GM18502 (cell line): ENCODE measurements at regions not wholly inside any gene's neighbourhood (a gene's known extent, or its start where the extent isn't known, plus 50 kb on each side); places are given as distances from the start of the nearest gene placed in this dataset.

ENCODE experiments used
- ATAC-seq: cut with Tn5 transposase; IDR thresholded peaks from one replicate; pipeline ENCODE4 v1.9.1; 2021; ENCODE audit warnings: mild to moderate bottlenecking; ENCODE audit not compliant: unreplicated experiment, poor library complexity

DNA sequence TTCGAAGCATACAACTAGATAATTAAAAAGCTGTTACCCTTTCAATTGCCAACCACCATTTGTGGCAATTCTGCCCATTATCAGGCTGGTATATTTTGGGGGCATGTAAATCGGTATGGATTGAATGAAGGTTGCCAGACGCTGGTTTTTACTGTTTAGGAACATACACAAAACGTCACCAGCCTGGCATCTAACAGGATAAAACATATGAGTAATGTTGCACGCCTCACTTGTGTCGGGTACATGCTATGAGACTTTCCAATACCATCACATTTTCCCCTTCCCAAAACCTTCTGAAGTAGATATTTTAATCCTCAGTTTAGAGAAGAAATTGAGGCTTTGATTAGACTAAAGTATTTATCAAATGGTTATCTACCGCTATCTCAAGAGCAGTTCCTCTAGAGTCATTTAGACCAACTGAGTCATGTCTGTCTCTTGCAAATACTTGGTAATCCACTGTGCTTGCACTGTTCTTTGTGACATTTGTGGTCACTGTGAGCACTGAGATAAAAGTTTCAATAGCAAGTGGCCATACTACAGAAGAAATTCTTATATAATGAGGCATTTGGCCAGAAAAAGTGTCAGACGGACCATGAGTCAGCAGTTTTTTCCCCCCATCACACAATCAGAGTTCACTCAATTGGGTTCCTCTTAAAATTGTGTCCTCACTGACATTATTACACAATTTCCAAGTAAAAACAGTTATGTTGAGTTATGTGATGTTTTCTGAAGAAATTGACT lies 498.7 kb downstream of the NXPH1 start:
- no peak for ATAC-seq

DNA sequence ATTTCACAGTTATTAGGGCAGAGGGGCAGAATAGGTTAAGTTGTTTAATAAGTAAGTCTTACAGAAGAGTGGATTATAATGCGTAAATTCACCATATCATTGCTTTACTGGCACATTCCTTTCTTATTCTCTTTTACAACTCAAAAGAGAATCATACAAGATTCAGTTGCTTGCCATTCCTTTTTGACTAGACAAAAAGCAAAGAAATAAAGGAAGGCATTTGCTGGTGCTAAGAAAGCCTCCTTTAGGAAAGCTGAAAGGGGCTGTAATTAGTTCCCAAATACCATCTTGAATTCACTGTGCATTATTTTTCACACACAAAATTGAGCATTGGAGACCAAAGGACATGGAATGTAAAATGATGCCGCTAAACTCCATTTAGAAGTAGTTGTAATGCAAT lies 499.3 kb downstream of the NXPH1 start:
- ATAC-seq = no peak

DNA sequence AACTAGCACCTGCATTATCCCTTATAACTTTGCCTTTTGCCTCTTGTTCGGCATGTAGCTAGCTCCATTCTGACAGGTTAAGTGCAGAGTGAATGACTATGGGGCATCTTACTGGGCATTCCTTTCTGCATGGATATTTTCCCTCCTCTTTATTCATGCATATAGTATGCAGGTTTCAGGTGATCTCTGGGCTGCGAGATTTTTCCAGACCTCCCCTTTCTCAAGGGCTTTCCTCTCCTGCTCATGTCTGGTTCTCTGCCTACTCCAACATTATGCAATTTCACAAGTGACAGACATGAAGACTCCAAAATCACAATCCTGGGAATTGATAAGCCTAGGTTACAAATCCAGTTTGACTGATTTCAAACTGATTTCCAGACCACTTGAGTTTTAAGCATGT lies 503.8 kb downstream of the NXPH1 start:
- ATAC-seq = no peak

DNA sequence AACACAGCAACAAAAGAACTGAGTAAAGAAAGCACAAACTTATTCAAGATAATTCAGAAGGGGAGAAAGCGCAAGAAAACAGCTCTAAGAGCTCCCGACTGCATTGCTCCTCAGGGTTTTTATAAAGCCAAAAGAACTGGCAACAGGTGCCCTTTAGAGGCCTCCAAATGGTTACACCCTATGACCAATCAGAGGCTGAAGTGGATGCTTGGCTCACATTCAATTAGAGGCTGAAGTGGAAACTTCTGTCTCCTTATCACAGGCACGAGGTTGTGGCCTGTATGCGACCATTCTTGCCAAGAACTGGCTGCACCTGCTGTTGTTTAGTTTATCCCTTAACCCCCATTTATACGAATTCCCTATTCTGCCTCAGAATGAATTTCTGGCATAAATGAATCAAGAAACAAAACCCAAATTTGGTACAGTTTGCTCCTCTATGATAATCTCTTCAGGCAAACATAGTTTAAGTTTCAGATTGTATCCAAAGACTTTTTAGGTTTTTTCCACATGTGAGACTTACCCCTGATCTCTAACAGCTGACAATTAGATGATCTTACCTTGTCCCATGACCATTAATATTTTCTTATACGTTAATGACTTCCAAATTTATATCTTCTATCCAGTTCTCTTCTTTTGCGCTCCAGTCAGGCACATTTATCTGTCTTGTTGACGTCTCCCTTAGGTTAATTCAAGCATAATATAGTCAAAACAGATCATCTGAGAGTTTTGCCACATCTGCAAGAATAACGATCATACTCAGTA lies 504.8 kb downstream of the NXPH1 start:
- ATAC-seq = no peak

DNA sequence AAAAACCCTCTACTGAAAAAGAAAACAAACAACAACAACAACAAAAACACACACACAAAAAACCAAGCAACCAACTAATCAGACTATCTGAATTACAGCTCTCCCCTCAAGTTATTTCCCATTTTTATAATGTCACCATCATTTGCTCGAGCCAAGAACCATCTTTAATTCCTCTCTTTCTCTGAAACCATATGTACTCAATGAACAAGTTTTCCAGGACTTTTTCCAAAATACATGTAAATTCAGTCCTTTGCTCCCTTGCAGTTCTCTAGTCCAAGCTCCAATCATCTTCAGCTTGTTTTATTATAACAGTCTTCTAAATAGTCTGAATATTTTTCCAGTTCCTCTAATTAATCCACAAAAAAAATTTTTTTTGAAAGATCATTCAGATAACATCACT lies 506.0 kb downstream of the NXPH1 start:
- no peak for ATAC-seq

DNA sequence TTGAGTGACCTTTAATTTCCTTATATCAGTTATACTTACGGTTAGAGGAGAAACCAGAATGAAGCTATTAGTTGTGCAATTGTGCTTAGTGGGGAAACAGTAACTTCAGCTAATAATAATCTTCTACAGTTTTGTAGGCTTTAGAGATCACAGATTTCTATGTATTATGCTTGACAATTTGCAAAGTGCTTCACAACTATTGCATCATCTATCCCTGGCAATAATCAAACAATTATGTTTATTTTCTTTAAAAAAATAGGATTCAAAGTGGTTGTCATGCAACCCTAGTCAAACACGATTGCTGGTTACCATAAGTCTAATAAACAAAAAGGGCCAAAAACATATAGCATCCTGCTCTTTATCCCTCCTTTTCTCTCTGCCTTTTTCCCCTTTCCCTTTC lies 530.3 kb downstream of the NXPH1 start:
- no peak for ATAC-seq

DNA sequence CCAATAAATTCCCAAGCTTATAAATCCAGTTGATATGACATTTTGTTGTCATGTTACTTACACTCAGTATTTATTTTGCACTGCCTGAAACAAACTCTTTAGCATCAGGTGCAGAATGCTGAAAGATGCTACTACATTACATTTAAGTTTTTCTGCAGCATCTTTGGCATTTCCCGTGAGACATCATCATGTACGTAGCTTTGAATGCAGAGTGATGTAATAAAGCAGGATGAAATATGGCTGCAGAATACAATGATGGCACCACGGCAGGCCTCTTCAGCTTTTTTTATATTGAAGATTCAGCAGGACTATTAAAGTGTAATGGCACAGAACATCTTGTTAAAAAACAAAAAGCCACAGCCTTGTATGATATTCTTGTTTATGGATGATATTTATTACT lies 531.8 kb downstream of the NXPH1 start:
- no peak for ATAC-seq

DNA sequence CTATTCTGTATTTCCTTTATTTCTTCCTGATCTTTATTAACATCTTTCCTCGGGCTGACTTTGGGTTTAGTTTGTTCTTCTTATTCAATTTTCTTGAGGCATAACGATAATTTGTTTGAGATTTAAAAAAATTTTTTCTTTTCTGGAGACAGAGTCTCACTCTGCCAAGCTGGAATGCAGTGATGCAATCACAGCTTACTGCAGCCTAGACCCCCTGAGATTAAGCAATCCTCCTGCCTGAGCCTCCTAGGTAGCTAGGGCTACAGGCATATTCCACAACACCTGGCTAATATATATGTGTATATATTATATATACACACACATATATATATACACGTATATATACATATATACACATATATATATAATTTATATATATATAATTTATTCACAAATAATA lies 540.2 kb downstream of the NXPH1 start:
- ATAC-seq = no peak

DNA sequence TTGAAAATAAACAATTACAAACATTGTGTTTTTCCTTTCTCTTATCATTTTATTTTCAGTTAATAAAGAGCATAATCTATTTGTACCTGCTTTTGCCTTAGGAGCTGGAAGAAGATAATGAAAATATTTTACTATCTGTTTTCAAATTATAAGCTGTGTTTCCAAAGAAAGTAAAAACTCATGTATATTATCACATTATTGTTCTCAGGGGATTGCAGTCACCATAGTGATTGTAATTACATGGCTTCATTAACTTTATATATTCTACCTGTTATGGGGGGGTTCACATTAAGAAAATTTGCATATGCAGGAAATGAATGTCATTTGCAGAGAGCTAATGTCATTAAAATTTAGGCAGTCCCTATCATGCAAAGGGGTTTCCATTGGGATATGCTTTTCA lies 542.3 kb downstream of the NXPH1 start:
- ATAC-seq = no peak

DNA sequence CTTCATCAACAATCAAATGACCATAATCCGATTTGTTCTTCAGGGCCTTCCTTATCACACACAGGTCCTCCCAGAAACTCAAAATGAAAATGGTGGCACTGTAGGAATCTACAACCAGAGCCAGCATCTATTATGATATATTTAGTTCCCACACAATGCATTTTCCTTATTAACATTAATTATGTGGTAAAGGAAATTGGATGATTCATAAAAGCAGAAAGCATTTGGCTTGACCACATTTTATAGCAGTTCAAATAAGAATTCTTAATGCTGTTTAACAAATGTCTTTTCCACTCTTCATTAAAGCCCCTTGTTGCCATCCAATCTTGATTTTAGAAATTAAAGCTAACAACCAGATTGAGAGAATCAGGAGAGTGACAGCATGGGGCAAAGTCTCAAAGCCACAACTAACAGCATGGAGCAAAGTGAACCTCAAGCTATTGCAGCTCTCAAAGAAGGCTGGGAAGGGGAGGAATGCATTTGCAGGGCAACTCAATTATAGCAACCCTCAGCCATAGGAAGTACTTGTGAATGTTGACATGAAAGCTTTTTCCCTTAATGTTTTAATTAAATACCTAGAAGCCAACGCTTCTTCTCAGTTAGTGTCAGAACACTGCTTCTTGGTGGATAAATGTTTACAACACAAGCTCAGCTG lies 549.1 kb downstream of the NXPH1 start:
- ATAC-seq = no peak

DNA sequence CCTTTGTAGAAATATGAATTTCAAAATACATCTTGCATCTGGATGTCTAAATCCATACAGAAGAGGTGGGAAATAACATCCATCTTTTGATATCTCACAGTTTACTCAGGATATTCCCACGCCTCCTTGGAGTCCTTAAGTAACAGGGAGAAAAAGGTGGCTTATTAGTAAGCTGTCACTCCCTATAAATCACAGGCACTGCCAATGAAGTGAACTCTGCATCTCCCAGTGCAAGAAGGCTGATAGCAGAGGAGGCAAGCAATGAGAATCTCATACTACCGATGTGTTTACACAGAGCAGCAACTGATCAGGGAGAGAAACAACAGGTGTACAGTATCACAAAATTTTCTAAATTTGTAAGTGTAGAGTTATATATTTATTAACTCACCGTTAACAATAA lies 551.8 kb downstream of the NXPH1 start:
- ATAC-seq = no peak

DNA sequence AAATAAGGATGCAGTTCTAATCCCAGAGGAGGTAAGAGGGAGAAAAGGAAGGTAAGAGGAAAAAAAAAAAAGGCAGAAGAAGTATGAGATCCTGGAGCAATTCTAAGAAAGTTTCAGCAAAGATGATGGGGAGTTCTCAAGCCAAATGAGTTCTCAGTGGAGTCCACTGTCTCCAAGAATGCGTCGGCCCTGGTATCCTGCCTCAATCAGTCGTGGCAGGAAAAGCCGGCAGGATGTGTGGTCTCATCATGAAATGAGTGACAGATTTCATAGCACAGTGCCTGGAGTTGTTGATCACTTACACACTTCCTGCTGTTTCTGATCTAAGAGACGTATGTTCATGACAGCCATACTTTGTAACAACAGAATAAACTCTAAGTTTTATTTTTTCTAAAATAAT lies 554.9 kb downstream of the NXPH1 start:
- no peak for ATAC-seq

DNA sequence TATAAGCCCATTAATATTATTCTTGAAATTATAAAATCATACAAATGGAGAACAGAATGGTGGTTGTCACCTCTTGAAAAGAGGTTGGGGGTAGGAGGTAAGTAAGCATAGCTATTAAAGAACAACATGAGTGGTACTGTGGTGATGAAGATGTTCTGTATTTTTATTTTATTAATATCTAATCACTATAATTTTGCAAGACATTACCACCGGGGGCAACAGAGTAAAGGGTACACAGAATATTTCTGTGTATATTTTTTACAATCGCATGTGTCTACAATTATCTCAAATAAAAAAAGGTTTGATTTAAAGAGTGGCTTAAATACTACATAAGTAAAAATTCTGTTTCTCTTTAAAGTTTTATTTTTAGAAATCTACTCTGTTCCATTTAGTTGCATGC lies 557.8 kb downstream of the NXPH1 start:
- no peak for ATAC-seq

DNA sequence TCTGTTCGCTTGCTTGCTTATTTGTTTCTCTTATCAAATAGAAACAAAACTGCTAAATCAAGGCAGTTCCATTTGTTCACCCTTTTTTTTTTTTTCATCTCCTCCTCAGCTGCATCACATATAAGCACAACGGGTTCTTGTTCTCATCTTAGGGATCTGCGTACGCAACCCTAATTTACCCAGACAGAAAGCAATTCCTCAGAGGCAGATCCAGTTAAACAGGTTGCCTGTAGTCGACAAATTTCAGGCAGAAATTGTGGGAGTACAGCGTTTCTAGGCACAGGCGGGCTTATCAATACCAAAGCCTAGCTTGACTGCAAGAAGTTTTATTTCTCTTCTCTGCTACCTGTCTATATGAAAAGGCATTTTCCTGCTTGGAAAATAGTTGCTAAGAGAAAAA lies 565.4 kb downstream of the NXPH1 start:
- no peak for ATAC-seq

DNA sequence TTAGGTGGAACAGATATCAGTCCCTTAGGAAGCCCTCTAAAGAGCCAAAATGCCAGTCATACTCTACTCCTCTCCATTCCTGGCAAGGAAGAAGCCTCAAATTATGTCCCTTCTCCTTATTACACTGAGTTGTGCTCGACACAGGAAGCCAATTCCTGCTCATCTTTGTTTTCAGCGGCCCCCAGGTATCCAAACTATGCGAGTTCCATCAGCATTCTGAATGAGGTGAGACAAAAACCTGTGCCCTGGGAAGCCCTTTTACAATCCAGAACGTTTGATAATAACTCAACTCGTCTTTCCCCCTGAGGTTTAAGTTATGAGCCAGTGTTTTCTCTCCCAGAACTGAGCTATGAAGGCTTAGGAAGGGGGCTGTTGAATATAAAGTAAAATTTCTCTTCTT lies 580.5 kb downstream of the NXPH1 start:
- ATAC-seq = no peak

DNA sequence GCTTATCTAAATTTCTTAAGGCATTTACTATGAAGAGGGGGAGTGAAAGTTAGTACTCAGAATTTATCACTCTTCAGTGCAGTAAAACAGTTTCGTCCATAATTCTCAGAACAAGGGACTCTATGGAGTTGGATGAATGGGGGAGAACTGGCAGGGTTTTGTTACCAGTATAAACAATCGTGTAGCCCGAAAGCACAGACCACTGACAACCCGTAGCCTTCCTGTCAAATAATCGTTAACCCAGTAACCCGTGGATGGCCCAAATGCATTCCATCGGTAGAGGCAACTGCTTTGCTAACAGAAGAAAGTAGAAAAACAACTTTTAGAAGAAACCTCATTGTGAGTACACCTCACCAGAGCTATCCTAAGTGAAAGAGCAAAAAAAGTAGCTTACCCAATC lies 583.9 kb downstream of the NXPH1 start:
- no peak for ATAC-seq

DNA sequence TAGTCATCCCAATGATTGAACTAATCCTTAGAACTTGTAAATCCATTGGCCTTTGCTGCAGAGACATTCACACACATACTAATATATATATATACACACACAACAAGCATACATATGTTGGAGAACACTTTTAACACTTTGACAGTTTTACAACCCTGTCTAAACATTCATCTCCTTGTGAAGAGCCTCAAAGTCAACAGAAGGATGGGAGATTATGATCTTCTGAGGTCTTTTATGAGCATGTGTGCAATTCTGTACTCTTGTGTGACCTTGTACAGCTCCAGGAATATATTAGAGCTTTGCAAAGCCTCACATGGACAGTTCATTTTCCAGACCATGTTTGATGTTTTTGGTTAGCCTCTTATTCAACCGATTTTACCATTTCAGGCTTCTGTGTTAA lies 589.0 kb downstream of the NXPH1 start:
- no peak for ATAC-seq

DNA sequence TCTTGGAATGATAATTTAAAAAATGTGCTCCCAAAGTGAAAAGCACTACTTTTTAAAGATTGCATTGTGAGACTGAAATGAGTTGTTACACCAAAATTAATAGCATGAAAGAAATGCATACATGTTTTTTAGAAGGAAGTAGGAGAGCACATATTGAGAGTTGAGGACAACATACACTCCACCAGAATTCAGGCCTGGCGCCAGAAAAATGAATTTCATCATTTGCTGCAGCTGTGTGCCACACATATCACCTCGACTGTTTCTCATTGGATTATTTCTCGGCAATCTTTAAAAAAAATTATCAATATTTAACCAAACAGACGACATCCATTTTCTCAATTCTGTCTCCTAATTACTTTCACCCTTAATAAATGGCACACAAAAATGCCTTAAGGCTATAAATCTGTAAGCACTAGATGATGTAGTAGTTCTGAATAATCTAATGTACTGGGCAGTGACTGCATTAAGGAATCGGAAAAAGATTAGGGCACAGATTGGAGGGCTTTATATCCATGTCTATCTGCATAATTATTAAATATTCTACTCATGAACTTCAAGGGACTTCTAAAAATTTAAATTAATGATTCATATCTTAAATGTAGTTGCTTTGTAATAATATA lies 590.4 kb downstream of the NXPH1 start:
- ATAC-seq = no peak

DNA sequence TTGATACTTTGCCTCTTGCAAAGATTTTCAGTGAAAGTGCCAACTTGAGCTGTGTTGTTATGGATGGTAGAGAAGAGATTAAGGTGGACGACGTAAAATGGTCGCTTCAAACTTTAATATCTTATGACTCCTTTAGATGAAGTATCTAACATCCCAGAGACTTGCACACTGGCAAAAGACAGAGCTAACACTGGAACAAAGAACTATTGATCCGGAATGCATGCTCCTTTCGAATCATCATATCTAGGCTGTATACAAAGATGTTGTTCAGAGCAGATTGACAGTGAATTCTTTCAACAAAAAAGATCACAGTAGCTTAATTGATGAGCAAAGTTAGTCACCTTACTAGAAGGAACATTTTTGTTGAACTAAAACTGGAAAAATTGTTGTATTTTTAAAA lies 592.7 kb downstream of the NXPH1 start:
- no peak for ATAC-seq

DNA sequence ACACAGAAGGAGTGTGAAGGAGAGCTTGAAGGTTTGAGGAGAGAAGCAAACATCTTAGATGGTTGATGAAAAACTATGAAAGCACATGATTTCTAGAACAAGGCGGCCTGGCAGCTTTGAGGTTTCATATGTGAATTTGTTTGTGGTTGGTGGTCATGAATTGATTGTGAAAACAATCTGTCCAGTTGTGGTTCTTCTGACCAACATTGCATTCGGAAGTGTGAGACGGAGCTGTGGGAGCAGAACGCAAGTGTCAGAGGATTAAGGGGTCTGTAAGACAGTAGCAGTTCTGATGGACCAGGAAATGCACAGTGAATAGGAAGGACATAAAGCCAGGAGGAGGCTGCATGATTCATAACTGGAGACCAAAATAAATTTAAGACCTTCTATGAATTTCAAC lies 594.6 kb downstream of the NXPH1 start:
- ATAC-seq = no peak
